Esophagus muscularis mucosa (tissue), 4 donors: ENCODE measurements at regions not wholly inside any gene's neighbourhood (a gene's known extent, or its start where the extent isn't known, plus 50 kb on each side); places are given as distances from the start of the nearest gene placed in this dataset.

Source experiments
- CTCF ChIP-seq, 3 experiments: fragments of 200-600 bp in 2 of 3; fragments of 450-650 bp in 1 of 3; sonication (generic) in 2 of 3; IDR thresholded peaks; one replicate each; pipeline ENCODE4 v1.5.1; 2017 to 2019; ENCODE audit warnings: antibody characterized with exemption in 3 of 3, mild to moderate bottlenecking in 2 of 3, moderate library complexity in 1 of 3
- EP300 ChIP-seq: sonication (generic); formaldehyde crosslinking; IDR thresholded peaks from one replicate; pipeline ENCODE4 v1.6.1; 2017; ENCODE audit warnings: antibody characterized with exemption
- POLR2A ChIP-seq: fragments of 450-650 bp; IDR thresholded peaks from one replicate; pipeline ENCODE4 v1.6.1; 2017; ENCODE audit warnings: antibody characterized with exemption, moderate library complexity, mild to moderate bottlenecking, low read depth
- POLR2AphosphoS5 ChIP-seq, 2 donors: sonication (generic); formaldehyde crosslinking; IDR thresholded peaks; one replicate each; pipeline ENCODE4 v1.6.1; 2017; ENCODE audit warnings: antibody characterized with exemption in 2 of 2

GRCh38 chr7:9874182-9874581, 1099.5 kb upstream of the PHF14 start:
- TF ChIP-seq CTCF (IDR thresholded peaks at IDR 0.05): no peak
- TF ChIP-seq EP300: no peak
- TF ChIP-seq POLR2A: no peak
- TF ChIP-seq POLR2AphosphoS5 (IDR thresholded peaks at IDR 0.05): no peak
